ENCODE measurements at regions not wholly inside any gene's neighbourhood (a gene's known extent, or its start where the extent isn't known, plus 50 kb on each side); places are given as distances from the start of the nearest gene placed in this dataset.

GRCh38 chr5:164341056-164341619 is 835.7 kb downstream of the MAT2B start:
- TF ChIP-seq CTCF (IDR thresholded peaks at IDR 0.05) (no peak), POLR2A (IDR thresholded peaks at IDR 0.05) (no peak)
